ENCODE measurements at regions not wholly inside any gene's neighbourhood (a gene's known extent, or its start where the extent isn't known, plus 50 kb on each side); places are given as distances from the start of the nearest gene placed in this dataset.

DNA sequence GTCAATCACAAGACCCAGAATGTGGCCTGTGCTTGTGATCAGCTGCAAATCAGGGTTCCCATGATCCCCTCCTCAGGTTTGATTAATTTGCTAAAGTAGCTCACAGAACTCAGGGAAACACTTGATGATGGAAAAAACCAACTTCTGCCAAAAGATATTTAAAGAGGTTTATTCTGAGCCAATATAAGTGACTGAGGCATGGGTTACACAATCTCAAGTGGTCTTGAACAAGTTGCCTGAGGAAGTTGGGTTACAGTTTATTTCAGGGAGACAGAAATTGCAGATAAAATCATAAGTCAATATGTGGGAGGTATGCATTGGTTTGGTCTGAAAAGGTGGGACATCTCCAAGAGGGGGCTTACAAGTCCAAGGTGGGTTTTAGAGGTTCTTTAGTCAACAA, 243.1 kb downstream of the S1PR1 start:
- TF ChIP-seq, protein P1, sequence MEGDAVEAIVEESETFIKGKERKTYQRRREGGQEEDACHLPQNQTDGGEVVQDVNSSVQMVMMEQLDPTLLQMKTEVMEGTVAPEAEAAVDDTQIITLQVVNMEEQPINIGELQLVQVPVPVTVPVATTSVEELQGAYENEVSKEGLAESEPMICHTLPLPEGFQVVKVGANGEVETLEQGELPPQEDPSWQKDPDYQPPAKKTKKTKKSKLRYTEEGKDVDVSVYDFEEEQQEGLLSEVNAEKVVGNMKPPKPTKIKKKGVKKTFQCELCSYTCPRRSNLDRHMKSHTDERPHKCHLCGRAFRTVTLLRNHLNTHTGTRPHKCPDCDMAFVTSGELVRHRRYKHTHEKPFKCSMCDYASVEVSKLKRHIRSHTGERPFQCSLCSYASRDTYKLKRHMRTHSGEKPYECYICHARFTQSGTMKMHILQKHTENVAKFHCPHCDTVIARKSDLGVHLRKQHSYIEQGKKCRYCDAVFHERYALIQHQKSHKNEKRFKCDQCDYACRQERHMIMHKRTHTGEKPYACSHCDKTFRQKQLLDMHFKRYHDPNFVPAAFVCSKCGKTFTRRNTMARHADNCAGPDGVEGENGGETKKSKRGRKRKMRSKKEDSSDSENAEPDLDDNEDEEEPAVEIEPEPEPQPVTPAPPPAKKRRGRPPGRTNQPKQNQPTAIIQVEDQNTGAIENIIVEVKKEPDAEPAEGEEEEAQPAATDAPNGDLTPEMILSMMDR (IDR thresholded peaks at IDR 0.05 in 8 of 11, conservative IDR thresholded peaks at IDR 0.05 in 3 of 11): no peak
- no peak for TF ChIP-seq POLR2A (IDR thresholded peaks at IDR 0.05)
- TF ChIP-seq POLR2AphosphoS5 (IDR thresholded peaks at IDR 0.05): no peak
